ENCODE measurements at regions not wholly inside any gene's neighbourhood (a gene's known extent, or its start where the extent isn't known, plus 50 kb on each side); places are given as distances from the start of the nearest gene placed in this dataset.

GRCh38 chr7:25659841-25660240, 431.6 kb upstream of the NPVF start:
- Histone ChIP-seq H3K36me3 (no peaks in the 10 kb centered on the region), H3K4me1 (peaks cover 0 to 9% of the 10 kb centered on the region in 2 donors), H3K27ac (no peak overlapping the region), H3K27me3 (no peaks in the 10 kb centered on the region), H3K4me3 (no peak overlapping the region), H3K9me3 (no peaks in the 10 kb centered on the region)
- TF ChIP-seq POLR2AphosphoS5 (IDR thresholded peaks at IDR 0.05): no peak
- no peak for TF ChIP-seq POLR2A (IDR thresholded peaks at IDR 0.05)
- TF ChIP-seq CTCF (IDR thresholded peaks at IDR 0.05): no peak
- intact Hi-C loops (cut with DNase I; ENCODE audit: low total_unique reads): no loop called here
- no peak for DNase-seq (ENCODE audit: low spot score in 2 of 2)

GRCh38 chr7:25662841-25663800, 434.8 kb upstream of the NPVF start:
- H3K36me3 ChIP-seq: no peaks in the 10 kb centered on the region
- no peak overlapping the region for H3K4me3 ChIP-seq
- TF ChIP-seq POLR2A (IDR thresholded peaks at IDR 0.05) (no peak), POLR2AphosphoS5 (IDR thresholded peaks at IDR 0.05) (peak in 1 of 3 donors; percentile 30)
- H3K27me3 ChIP-seq: no peaks in the 10 kb centered on the region
- peak in 1 of 2 donors; percentile 60 for DNase-seq (ENCODE audit: low spot score in 2 of 2)
- intact Hi-C loops (cut with DNase I; ENCODE audit: low total_unique reads): no loop called here
- no peaks in the 10 kb centered on the region for H3K9me3 ChIP-seq
- peak overlapping the region; percentile 21 to 50 for H3K27ac ChIP-seq
- peaks cover 0 to 9% of the 10 kb centered on the region in 2 donors for H3K4me1 ChIP-seq

- Histone ChIP-seq H3K4me3 (no peak overlapping the region), H3K4me1 (peaks cover 0 to 9% of the 10 kb centered on the region in 2 donors), H3K36me3 (no peaks in the 10 kb centered on the region), H3K9me3 (no peaks in the 10 kb centered on the region), H3K27me3 (no peaks in the 10 kb centered on the region), H3K27ac (peak overlapping the region; percentile 34 to 77)
- DNase-seq (ENCODE audit: low spot score in 2 of 2): no peak
- no peak for TF ChIP-seq CTCF (IDR thresholded peaks at IDR 0.05)
- no peak for TF ChIP-seq POLR2AphosphoS5 (IDR thresholded peaks at IDR 0.05)
- no peak for TF ChIP-seq POLR2A (IDR thresholded peaks at IDR 0.05)
- intact Hi-C loops (cut with DNase I; ENCODE audit: low total_unique reads): no loop called here
These were observed 435.6 kb upstream of the NPVF start for GRCh38 chr7:25663877-25664276.

GRCh38 chr7:25664593-25664992, 436.3 kb upstream of the NPVF start:
- Histone ChIP-seq H3K9me3 (no peaks in the 10 kb centered on the region), H3K27me3 (no peaks in the 10 kb centered on the region), H3K27ac (peak overlapping the region; percentile 34 to 77), H3K4me1 (peaks cover 0 to 9% of the 10 kb centered on the region in 2 donors), H3K4me3 (no peak overlapping the region), H3K36me3 (no peaks in the 10 kb centered on the region)
- intact Hi-C loops (cut with DNase I; ENCODE audit: low total_unique reads): no loop called here
- TF ChIP-seq POLR2AphosphoS5 (IDR thresholded peaks at IDR 0.05) (no peak), CTCF (IDR thresholded peaks at IDR 0.05) (no peak), POLR2A (IDR thresholded peaks at IDR 0.05) (no peak)
- DNase-seq (ENCODE audit: low spot score in 2 of 2): no peak

GRCh38 chr7:25665374-25665773, 437.1 kb upstream of the NPVF start:
- H3K36me3 ChIP-seq: no peaks in the 10 kb centered on the region
- intact Hi-C loops (cut with DNase I; ENCODE audit: low total_unique reads): loop anchor here (5.0 kb wide), 1 partner anchor 187 kb away; no protein-coding TSS in a partner anchor

More at GRCh38 chr7:25665374-25665773, 437.1 kb upstream of the NPVF start:
- H3K27me3 ChIP-seq: no peaks in the 10 kb centered on the region
- peaks cover 0 to 9% of the 10 kb centered on the region in 2 donors for H3K4me1 ChIP-seq
- peak overlapping the region; percentile 57 to 77 for H3K27ac ChIP-seq
- peak in 1 of 2 donors; percentile 77 for DNase-seq (ENCODE audit: low spot score in 2 of 2)
- TF ChIP-seq POLR2AphosphoS5 (IDR thresholded peaks at IDR 0.05): peak in 1 of 3 donors; percentile 12
- TF ChIP-seq POLR2A (IDR thresholded peaks at IDR 0.05): no peak
- no peak for TF ChIP-seq CTCF (IDR thresholded peaks at IDR 0.05)
- H3K4me3 ChIP-seq: no peak overlapping the region
- H3K9me3 ChIP-seq: no peaks in the 10 kb centered on the region

Measured in breast epithelium (tissue), 4 donors.